GM18511 (cell line): ENCODE measurements at regions not wholly inside any gene's neighbourhood (a gene's known extent, or its start where the extent isn't known, plus 50 kb on each side); places are given as distances from the start of the nearest gene placed in this dataset.
"Not testable (repeated sequence)": the region's sequence is repeated elsewhere in the genome, so short reads cannot be mapped to it uniquely, and the experiment has no call there.

ENCODE experiments used
- ATAC-seq: cut with Tn5 transposase; IDR thresholded peaks from one replicate; pipeline ENCODE4 v1.9.1; 2021; ENCODE audit warnings: mild to moderate bottlenecking, moderate library complexity; ENCODE audit not compliant: unreplicated experiment

DNA sequence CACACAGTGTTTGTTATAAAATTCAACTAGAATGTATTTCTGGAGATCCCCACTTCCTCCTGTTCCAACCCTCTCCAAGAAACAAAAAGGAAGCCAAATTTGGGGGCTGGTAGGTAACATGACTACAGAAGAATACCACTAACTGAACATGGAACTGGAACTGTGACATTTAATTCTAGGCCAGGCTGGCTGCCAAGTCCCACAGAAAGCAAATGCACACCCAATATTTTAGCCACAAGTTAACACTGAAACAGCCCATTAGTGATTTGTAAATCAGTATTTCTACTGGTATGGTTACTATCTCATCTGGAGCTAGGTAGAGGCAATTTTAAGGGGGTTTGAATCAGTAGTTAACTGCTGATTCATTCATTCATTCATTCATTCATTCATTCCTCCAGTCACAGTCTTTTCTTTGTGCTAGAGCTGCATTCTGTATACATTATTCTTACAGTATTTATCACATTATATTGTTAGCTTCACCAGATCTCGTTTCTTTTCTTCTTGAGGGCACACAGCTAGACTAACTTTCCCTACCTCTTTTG lies 131.7 kb upstream of the GDNF start:
- ATAC-seq, result no peak

DNA sequence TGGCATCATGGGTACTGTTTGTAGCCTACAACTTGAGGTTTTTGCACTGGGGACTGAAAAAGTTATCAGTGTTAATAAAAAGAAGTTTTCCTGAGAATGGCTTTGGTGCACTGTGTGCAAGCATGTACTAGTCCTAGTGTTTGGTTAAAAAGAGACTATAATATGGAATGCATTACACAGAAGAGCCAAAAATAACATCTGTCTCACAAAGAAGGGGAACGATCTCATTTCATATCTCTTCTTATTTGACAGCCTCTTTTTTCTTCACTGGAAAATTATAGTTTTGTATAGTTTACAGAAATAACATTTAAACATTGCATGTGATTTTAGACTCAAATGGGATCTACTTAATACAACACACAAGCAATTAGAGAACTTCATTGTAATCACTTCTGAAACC lies 127.0 kb upstream of the GDNF start:
- ATAC-seq, result no peak

DNA sequence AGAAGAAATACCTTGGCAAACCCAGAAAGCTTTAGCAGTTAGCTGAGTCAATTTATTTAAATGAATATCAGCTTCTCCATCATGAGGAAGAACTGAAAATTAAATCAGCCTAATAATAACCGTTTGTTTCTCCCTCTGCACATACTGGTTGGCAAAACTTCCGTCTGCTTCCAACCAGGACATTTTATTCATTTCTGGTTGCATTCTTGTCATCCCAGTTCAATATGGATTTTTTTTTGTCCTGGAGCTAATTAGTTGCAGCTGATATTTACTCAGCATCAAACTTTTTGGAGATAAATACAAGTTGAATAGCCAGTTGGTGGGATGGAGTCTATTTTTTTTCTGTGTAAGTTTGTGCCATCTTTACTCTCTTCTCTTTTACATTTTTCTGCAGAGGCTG lies 126.5 kb upstream of the GDNF start:
- no peak for ATAC-seq

DNA sequence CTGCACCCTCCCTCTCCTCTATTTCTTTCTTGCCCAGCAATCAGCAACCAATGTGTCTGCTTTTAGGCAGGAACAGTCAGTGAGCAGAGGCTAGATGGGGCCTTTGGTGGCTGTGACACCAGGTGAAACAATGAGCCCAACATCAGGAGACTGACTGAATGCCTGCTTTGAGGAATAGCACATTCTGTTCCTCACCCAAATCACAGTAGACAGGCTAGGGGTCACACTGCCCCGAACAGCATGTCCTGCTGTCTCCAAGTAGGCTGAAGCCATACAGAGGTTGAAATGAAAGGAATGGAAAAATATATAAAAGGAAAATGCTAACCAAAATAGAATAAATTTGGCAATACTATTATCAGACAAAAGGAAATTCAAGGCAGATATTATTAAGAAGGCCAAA lies 122.5 kb upstream of the GDNF start:
- ATAC-seq, result no peak

DNA sequence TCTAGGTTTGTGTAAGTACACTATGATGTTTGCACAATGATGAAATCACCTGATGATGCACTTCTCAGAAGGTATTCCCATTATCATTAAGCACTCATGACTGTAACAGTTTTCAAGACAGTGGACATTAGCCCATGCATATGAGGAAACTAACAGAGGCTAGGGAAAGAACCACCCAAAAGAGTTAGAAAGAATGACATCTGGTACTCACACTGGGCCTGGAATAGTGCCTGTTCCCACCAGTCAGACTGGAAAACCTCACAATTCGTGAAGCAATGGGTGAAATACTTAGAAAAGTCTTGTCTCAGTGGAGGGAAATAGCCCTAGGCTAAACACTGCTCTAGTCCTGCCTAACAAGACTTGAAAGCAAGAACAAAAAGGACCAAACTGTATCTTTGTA lies 117.4 kb upstream of the GDNF start:
- no peak for ATAC-seq

DNA sequence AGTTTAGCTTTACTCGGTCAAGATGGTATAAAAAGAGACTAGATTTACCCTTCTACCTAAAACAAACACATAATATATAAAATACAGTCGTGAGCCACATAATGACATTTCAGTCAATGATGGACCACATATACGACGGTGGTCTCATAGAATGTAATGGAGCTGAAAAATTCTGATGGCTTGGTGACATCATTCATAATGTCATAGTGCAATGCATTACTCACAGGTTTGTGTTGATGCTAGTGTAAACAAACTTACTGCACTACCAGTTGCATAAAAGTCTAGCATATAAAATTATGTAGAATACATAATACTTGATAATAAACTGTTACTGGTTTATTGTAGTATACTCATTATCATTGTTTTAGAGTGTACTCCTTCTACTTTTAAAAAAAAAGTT lies 115.9 kb upstream of the GDNF start:
- no peak for ATAC-seq

DNA sequence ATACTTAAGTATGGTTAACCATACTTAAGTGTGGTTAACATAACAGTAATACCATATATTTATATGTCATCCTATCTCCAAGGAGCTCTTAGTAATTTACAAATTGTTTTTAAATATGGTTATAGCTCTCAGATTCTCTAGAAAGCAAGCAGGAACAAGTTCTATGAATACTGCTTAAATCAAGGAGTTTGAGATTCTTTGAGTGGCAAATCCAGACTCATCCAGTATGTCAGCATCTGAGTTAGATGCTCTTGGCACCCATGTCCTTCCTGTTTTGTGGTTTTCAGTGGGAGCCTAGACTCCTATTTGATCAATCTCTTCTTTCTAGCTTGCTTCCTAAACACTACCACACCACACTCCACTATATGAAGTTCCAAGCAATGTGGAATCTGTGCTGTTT lies 114.7 kb upstream of the GDNF start:
- ATAC-seq, result no peak

DNA sequence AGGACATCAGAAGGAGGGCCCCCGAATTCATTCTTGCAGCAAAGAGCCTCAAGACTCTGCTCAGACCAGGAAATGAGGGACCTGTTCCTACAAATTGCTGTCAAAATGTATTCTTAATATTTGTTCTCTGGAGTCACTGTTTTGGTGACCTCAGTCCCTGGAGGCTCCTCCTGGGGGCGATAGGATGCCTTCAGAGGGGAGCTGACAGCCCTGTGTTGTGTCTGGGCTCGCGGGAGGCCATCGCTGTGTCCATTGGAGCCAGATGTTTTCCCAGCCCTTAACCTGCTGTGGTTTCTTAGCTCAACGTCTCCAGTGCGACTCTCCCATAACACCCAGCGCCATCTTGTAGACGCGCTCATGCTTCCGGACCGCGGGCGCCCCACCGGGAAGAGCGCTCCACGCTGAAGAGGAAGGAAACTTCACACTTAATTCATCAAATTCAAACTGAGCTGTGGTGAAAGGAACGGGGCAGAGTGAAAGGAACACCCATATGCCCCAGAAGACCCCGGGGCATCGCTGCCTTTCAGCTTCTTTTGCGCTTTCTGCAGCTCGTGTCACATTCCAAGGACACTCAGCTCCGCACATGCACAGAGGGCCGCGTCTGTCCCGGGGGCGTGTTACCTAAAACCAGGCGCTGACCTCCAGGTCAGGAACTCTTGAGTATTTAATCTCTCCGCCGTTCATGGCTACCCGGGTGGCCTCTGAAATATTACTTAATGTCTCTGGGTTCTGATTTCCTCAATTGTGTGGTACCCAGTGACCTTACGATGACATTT lies 112.3 kb upstream of the GDNF start:
- no peak for ATAC-seq

DNA sequence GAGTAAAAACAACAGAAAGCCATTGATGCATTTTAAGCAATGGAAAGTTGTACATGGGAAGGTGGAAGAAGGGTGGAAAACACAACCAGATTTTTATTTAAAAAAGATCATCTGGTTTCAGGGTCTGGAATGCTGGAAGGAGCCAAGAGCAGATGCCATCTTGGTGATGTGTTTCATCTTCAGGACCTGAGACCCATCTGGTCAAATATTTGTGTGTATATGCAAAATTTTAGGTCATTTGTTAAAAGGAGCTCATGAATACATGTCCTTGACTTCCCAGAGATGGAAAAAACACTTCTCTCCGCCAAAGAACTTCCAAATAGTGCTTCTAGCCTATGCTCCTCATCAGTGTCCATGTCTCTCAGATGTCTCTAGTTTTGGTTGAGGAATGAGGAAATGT lies 110.6 kb upstream of the GDNF start:
- no peak for ATAC-seq

DNA sequence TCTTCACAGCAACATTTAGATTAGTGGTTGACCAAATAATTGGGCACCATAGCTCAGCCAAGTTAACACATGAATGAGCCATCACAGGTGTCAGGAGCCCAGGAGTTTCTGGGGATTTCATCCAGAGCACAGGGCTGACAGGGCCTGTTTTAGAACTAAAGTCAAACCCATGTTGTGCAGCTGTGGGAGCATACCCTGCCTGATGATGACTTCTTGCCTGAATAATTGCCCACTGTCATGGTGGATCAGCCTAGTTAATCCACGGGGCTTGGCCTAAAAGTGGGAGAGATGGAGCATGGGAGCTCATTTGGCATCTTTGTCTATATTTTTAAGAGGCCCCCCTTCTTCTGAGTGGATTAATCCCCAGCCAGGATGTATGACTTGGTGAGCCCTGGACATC lies 105.6 kb upstream of the GDNF start:
- ATAC-seq, result no peak

DNA sequence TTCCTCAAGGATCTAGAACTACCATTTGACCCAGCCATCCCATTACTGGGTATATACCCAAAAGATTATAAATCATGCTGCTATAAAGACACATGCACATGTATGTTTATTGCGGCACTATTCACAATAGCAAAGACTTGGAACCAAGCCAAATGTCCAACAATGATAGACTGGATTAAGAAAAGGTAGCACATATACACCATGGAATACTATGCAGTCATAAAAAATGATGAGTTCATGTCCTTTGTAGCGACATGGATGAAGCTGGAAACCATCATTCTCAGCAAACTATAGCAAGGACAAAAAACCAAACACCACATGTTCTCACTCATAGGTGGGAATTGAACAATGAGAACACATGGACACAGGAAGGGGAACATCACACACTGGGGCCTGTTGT lies 103.3 kb upstream of the GDNF start:
- not testable (repeated sequence) for ATAC-seq

DNA sequence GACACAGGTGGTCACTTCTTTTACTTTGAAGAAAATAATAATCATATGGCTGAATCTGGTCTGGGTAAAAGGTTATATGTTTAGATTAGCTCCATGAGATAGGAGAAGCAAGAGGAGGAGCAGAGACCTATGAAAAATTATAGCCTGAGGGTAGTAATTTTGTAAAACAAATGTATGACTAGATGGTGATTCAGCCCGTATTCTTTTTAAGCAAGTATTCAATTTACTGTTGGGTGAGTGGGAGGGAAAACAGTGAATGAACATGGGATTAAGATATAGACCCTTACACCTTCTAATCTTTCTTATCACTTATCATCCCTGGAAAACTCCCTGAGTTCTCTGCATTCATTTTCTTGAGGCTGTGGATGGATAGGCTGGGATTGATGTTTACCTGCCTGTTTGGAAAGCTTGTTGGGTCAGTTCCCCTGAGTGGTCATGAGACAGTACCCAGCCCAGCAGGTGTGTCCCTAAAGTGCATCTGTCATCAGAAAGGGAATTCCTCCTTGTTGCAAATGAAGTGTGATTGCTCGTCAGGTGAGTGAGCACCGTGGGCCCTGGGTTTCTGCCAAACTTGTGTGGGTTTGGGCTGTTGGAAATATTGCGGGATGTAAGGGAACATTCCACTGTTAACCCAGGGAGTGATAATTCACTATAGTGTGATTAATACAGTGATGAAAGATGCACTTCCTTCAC lies 101.2 kb upstream of the GDNF start:
- ATAC-seq, result no peak

DNA sequence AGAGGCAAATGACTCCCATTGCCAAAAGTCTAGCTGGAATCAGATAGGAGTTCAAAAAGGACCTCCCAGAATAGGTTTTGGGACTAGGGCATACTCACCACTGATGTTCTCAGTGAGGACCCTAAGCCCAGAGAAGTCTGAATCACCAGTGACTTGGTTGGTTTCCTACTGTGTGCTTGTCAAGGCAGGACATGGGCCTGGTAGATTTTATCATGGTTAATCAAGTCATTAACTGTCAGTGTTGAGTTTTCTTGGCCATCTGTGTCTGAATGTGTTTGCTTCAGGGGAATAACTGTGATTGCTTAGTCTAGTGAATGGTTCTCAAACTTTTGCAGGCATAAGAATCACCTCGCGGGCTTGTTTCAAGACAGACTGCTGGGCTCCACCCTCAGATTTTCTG lies 99.0 kb upstream of the GDNF start:
- no peak for ATAC-seq

DNA sequence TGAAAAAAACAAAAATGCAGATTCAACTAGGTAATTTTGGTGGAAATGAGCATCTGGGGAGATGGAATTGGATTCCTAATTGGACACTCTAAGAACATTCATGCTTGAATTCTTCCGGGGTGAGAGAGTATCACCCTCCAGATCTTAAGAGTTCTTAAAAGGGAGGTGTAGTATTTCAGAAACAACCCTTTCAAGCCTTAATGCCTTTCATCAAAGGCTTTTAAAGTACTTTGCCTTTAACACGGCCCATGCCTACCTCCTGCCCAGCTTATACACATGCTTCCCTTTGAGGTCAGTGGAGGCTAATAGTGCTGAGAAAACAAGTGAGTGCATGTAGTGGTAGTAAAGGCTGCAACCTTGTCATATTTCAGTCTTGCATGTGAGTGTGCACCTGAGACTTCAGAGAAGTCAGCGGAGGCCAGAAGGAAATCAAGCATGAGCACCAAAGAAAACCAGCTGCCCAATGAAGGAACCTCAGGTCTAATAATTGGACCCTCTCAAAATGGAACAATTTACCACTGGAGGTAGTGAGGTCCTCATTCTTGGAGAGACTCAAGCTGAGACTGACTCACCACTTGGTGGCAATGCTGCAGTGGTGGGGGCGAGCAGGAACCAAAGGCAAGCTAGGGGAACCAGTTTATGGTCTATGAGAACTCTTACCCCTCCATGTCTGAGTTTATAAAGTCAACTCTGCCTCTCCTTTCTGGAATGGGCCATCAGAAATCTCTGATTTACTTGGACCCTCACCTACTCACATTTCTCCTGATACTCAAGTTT lies 98.4 kb upstream of the GDNF start:
- ATAC-seq, result no peak

DNA sequence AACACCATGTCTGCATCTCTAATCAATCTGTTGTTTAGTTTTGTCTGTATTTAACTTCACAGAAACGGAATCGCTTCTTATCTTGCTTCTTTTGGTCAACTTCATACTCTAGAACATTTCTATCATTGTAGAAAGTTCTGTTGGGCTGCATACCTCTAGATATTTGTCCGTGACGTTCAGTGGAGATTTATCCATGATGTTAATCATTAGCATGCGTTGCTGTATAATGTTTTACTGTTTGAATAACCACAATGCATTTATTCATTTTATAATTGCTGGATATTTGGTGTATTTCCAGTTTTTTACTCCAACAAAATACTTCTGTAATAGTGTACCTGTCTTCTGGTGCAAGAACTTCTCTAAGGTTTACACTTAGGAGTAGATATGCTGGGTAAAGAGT lies 96.2 kb upstream of the GDNF start:
- ATAC-seq, result no peak

DNA sequence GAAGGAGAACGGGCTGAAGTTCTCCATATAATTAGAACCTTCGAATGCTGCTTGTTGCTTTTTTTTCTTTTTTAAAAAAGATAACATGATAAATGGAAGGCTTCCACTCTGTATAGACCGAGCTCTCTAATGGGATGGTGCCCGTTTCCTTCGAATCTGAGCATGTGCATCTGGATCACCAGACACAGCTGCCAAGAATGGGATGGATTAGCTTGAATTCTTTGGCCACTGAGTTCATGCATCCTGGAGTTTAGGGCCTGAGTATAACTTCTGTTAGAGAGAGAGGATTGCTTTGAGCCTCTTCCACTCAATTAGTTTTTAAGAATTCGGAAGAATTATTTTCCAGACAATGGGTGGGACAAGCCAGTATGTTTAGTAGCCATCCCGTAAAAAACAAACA lies 93.7 kb upstream of the GDNF start:
- no peak for ATAC-seq

DNA sequence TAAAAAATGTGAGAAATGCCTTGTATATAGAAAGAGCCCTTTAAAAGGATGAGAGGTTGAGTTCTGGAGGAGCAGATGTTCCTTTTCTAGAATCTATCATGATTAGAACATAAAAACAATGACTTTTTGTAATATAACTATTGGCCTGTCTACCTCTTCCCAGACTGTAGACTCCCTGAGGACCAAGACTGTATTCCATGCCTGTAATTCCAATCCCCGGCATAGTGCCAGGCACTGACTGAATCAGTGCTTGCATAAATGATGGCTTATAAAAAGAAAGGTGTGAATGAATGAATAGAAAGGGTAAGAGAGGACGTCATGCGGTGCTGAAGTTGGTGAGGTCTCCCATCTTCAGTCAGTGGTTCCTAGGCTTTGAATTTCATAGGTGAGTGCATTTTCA lies 92.6 kb upstream of the GDNF start:
- no peak for ATAC-seq

DNA sequence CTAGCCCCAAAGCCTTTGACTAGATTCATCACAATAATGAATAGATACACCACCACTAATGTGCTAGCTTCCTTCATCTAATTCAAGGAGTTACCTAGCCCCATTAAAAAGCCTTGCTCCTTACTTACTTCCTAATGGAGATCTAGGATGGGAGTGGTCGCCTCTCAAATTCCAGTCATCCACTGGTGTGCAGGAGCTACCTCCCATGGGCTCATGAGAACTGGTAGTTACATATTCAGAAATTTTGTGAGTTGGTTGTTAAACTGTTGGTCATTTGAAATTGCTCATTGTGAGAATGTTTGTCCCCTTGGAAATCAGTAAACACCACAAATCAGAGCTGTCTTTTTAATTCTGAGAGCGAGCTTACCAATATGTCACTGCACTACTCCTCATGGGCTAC lies 91.7 kb upstream of the GDNF start:
- ATAC-seq, result no peak

DNA sequence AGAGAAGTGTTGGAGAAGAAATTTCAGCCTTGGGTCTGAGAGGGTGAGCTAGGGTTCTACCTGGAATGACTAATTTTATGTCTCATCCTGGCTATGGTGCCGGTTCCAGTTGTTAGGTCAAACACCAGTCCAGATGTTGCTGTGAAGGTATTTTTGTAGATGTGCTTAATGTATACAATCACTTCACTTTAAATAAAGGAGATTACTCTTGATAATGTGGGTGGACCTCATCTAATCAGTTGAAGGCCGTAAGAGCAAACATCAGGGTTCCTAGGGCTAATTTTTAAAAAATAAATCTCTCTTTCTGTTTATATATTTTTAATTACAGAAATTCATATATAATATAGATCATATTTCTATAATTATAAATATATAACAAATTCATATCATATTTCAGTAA lies 90.5 kb upstream of the GDNF start:
- ATAC-seq, result no peak

DNA sequence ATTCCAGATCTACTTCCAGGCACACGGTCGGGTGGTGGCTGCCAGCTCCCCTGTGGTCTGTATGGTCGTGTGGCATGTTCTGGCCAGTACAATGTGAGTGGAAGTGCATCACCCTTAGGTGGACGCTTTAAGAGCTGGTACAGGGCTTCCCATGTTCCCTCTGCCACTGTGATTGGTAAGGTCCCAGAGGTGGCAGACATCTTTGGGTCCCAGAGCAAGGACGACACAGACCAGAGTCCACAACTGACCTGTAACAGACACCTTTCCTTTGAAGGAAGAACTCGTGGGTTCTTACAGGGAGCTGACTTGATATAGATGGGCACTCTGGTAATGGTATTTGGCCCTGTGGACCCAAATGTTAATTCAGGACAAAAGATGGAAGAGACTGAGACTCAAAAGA lies 90.0 kb upstream of the GDNF start:
- ATAC-seq, result no peak

DNA sequence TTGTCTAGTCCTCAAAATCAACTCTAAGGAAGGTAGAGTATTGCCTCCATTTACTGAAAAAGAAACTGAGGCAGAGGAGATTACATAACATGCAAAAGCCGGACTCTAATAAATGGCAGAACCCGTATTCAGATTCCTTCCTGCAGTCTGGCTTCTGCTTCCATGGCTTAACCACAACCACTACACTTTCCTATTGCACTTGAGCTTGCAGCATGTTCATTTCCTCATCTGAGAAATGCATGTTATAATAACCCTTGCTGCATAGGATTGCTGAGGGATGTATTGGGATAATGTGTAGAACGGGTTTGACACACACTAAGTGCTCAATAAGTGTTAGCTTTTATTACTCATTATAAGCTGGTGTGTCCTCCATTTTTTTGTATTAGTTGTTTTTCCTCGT lies 87.9 kb upstream of the GDNF start:
- not testable (repeated sequence) for ATAC-seq

DNA sequence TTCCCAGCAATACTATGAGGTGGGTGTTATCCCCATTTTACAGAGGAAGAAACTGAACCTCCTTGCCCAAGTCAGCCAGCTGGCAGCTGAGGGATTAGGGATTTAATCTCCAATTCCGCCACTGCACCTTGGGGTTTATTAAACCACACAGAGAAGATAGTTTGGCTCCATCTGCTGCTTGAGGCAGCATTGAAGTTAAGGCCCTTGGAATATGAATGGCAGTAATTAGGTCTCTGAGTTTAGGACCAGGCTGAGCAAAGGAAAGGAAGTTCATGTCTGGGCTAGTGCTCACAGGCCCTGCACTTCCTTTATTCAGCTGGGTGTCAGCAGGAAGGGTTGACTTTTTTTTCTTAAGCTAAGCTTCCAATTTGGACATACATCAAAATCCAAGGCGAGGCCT lies 86.9 kb upstream of the GDNF start:
- ATAC-seq, result no peak
